WI38 (cell line): ENCODE measurements at regions not wholly inside any gene's neighbourhood (a gene's known extent, or its start where the extent isn't known, plus 50 kb on each side); places are given as distances from the start of the nearest gene placed in this dataset.

ENCODE experiments used
- H3K4me3 ChIP-seq: 2 replicates; pipeline ENCODE4 v1.5.1; 2011; ENCODE audit warnings: low read depth, mild to moderate bottlenecking, control low read depth, low read length
- CTCF ChIP-seq: IDR thresholded peaks from 2 replicates; pipeline ENCODE4 v1.5.1; 2012; ENCODE audit warnings: low read depth, mild to moderate bottlenecking, control low read depth, low read length

DNA sequence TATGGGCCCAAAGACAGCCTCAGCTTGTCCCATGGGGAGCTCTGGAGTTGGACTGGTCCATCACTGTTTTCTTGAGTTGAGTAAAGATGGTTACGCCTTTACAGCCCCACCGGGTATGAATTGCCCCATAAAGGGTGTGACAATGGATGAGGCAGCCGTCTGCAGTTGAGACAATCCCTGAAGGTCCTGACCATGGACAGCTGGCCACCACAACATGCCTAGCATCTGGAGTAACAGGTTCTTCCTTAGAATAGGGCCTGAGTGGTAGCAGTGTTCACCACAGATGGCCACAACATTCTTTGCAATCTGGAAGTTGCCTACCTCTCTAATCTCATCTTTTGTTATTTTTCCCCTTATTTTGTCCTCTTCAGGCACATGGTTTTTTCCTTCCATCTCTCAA is 51.5 kb upstream of the HS3ST2 start:
- no peak overlapping the region for H3K4me3 ChIP-seq
- TF ChIP-seq CTCF = no peak

- TF ChIP-seq CTCF = no peak
- H3K4me3 ChIP-seq = no peak overlapping the region
Observed at GRCh38 chr16:22763437-22764080, 50.4 kb upstream of the HS3ST2 start.
